ENCODE measurements at regions not wholly inside any gene's neighbourhood (a gene's known extent, or its start where the extent isn't known, plus 50 kb on each side); places are given as distances from the start of the nearest gene placed in this dataset.

DNA sequence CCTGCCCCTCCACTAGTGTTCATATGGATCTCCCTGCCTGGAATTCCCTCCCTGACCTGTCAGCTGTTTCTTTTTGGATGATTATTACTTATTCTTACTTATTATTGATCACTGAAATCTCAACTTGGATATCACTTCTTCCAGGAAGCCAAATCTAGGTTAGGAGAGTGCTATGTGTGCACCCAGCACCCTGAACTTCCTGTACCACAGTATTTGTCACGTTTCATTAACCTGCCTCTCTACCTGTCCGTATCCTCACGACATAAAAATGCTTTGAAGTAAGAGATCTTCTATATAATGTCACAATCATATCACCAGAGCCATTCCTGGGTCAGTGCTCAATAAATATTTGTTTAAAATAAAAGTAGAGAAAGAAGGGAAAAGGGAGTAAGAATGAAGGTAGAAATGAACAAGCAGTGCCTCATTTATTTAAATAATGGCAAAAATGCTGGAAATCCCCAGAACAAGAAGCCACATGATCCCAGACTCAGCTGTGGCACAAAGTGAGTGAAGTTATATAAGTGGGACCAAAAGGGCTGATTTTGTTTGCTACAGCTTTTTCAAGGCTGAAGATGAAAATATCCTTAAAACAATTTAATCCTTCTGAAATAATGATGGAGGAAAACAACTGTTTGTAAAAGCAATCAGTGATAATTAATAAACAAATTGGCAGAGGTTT, 88.0 kb upstream of the MANEA start:
- ChIA-PET POLR2A (no interaction called here), CTCF (interaction anchor here (0.6 to 1.1 kb wide), 3 partner anchors 31 to 575 kb away, joined by 3 read pairs; no protein-coding TSS in a partner anchor)

DNA sequence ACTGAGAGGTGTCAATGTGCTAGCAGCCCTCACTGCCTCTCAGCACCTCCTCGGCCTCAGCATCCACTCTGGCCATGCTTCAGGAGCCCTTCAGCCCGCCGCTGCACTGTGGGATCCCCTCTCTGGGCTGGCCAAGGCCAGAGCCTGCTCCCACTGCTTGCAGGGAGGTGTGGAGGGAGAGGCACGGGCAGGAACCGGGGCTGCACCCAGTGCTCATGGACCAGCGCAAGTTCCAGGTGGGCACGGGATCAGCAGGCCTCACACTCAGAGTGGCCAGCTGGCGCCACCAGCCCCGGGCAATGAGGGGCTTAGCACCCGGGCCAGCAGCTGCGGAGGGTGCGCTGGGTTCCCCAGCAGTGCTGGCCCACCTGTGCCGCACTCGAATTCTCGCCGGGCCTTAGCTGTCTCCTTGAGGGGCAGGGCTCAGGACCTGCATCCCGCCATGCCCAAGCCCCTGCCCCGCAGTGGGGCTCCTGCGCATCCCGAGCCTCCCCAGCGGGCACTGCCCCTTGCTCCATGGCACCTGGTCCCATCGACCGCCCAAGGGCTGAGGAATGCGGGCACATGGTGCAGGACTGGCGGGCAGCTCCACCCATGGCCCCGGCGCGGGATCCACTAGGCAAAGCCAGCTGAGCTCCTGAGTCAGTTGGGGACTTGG, 80.4 kb upstream of the MANEA start:
- DNase-seq (ENCODE audit: unreplicated experiment), result no peak
- Mint-ChIP-seq H3K4me1 (ENCODE audit: insufficient read depth, unreplicated experiment) (no peaks in the 10 kb centered on the region), H3K27ac (ENCODE audit: low read depth, unreplicated experiment) (no peak overlapping the region), H3K4me3 (ENCODE audit: unreplicated experiment) (no peak overlapping the region), H3K36me3 (ENCODE audit: insufficient read depth, unreplicated experiment) (no peaks in the 10 kb centered on the region), H3K9me3 (ENCODE audit: unreplicated experiment) (peaks cover 10% of the 10 kb centered on the region), H3K27me3 (ENCODE audit: insufficient read depth, unreplicated experiment) (no peaks in the 10 kb centered on the region)
- ChIA-PET POLR2A (no interaction called here), CTCF (no interaction called here)
- TF ChIP-seq, protein P1, sequence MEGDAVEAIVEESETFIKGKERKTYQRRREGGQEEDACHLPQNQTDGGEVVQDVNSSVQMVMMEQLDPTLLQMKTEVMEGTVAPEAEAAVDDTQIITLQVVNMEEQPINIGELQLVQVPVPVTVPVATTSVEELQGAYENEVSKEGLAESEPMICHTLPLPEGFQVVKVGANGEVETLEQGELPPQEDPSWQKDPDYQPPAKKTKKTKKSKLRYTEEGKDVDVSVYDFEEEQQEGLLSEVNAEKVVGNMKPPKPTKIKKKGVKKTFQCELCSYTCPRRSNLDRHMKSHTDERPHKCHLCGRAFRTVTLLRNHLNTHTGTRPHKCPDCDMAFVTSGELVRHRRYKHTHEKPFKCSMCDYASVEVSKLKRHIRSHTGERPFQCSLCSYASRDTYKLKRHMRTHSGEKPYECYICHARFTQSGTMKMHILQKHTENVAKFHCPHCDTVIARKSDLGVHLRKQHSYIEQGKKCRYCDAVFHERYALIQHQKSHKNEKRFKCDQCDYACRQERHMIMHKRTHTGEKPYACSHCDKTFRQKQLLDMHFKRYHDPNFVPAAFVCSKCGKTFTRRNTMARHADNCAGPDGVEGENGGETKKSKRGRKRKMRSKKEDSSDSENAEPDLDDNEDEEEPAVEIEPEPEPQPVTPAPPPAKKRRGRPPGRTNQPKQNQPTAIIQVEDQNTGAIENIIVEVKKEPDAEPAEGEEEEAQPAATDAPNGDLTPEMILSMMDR (IDR thresholded peaks at IDR 0.05; ENCODE audit: unreplicated experiment), result no peak
- BruUV-seq (replicated peaks), result no TSS peak
- intact Hi-C loops (cut with micrococcal nuclease), result no loop called here

More for the DNA sequence above, 88.0 kb upstream of the MANEA start:
- Mint-ChIP-seq H3K36me3 (ENCODE audit: insufficient read depth, unreplicated experiment) (no peaks in the 10 kb centered on the region), H3K27ac (ENCODE audit: low read depth, unreplicated experiment) (no peak overlapping the region), H3K4me3 (ENCODE audit: unreplicated experiment) (no peak overlapping the region), H3K27me3 (ENCODE audit: insufficient read depth, unreplicated experiment) (peaks cover 11% of the 10 kb centered on the region), H3K9me3 (ENCODE audit: unreplicated experiment) (no peaks in the 10 kb centered on the region), H3K4me1 (ENCODE audit: insufficient read depth, unreplicated experiment) (no peaks in the 10 kb centered on the region)
- DNase-seq (ENCODE audit: unreplicated experiment), result no peak
- TF ChIP-seq, protein P1 (IDR thresholded peaks at IDR 0.05; ENCODE audit: unreplicated experiment), result no peak
- BruUV-seq (replicated peaks), result no TSS peak
- intact Hi-C loops (cut with micrococcal nuclease), result no loop called here

DNA sequence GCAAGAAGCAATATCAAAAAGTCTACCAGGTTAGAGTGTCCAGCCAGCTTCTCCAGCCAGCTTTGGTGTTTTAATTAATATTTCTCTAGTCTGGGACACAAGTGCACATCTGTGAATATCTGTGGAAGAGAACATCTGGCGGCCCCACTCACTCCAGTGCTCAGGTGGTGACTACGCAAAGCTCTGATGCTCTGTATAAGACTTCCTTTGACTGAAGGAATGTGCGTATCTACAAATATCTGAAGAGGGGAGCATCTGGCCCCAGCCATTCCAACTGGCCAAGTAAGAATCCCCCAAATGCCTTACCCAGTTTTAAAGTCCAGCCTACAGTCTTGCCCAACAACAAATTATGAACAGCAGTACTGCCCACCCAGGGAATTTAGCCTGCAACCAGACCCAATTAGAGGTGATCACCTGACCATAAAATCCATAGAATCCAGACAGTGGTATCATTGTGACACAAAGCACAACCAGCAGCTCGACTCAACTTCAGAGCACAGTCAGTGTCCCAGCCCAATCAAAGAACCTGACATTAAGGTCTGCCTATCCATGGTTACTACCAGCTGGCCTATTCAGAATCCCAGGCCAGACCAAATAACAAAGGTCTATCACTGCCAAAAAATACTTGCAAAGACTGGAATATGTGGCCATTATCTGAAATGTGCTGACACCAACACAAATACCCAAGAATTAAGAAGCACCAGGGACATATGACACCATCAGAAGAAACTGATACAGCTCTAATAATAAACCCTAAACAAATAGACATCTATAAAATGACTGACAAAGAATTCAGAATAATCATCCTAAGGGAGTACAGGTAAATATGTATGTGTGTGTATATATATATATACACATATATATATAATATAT, 76.1 kb upstream of the MANEA start:
- BruUV-seq (replicated peaks), result no TSS peak
- DNase-seq (ENCODE audit: unreplicated experiment), result no peak
- intact Hi-C loops (cut with micrococcal nuclease), result no loop called here
- CTCF ChIA-PET, result interaction anchor here (0.6 kb wide), 1 partner anchor 76 kb away, joined by 3 read pairs; no protein-coding TSS in a partner anchor
- Mint-ChIP-seq H3K36me3 (ENCODE audit: insufficient read depth, unreplicated experiment) (no peaks in the 10 kb centered on the region), H3K4me1 (ENCODE audit: insufficient read depth, unreplicated experiment) (no peaks in the 10 kb centered on the region), H3K4me3 (ENCODE audit: unreplicated experiment) (no peak overlapping the region), H3K27me3 (ENCODE audit: insufficient read depth, unreplicated experiment) (no peaks in the 10 kb centered on the region), H3K9me3 (ENCODE audit: unreplicated experiment) (peaks cover 10% of the 10 kb centered on the region), H3K27ac (ENCODE audit: low read depth, unreplicated experiment) (no peak overlapping the region)
- POLR2A ChIA-PET, result no interaction called here
- TF ChIP-seq, protein P1 (IDR thresholded peaks at IDR 0.05; ENCODE audit: unreplicated experiment), result no peak

DNA sequence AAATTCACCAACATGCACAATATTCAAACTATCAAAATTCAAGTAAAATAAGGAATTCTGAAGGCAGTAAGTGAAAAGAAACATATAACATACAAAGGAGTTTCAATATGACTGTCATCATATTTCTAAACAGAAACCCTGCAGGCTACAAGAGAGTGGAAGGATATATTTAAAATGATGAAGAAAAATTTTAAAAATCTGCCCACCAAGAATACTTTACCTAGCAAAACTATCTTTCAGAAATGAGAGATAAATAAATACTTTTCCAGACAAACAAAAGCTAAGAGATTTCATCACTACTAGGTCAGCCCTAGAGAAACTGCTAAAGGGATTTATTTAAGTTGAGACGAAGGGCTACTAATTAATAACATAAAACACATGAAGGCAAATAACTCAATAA, 73.8 kb upstream of the MANEA start:
- peaks cover 15% of the 10 kb centered on the region for H3K27me3 Mint-ChIP-seq (ENCODE audit: insufficient read depth, unreplicated experiment)
- H3K9me3 Mint-ChIP-seq (ENCODE audit: unreplicated experiment), result peaks cover 2% of the 10 kb centered on the region
- no peak overlapping the region for H3K4me3 Mint-ChIP-seq (ENCODE audit: unreplicated experiment)
- no peak for DNase-seq (ENCODE audit: unreplicated experiment)
- BruUV-seq (replicated peaks), result no TSS peak
- ChIA-PET CTCF (no interaction called here), POLR2A (no interaction called here)
- H3K4me1 Mint-ChIP-seq (ENCODE audit: insufficient read depth, unreplicated experiment), result no peaks in the 10 kb centered on the region
- intact Hi-C loops (cut with micrococcal nuclease), result no loop called here
- no peaks in the 10 kb centered on the region for H3K36me3 Mint-ChIP-seq (ENCODE audit: insufficient read depth, unreplicated experiment)
- TF ChIP-seq, protein P1 (IDR thresholded peaks at IDR 0.05; ENCODE audit: unreplicated experiment), result no peak
- H3K27ac Mint-ChIP-seq (ENCODE audit: low read depth, unreplicated experiment), result no peak overlapping the region
